ENCODE measurements at regions not wholly inside any gene's neighbourhood (a gene's known extent, or its start where the extent isn't known, plus 50 kb on each side); places are given as distances from the start of the nearest gene placed in this dataset.
A peak's percentile ranks its signal among the peaks of the same experiment; 100 is the strongest.

GRCh38 chr9:78577156-78577906 lies 280.4 kb downstream of the PSAT1 start:
- intact Hi-C loops (cut with DNase I; ENCODE audit: low total_unique reads): no loop called here
- DNase-seq: no peak
- Histone ChIP-seq H3K27me3 (no peaks in the 10 kb centered on the region), H3K27ac (no peak overlapping the region), H3K4me1 (no peaks in the 10 kb centered on the region), H3K36me3 (ENCODE audit: low read depth, missing control alignments) (no peaks in the 10 kb centered on the region), H3K9me3 (no peaks in the 10 kb centered on the region), H3K4me3 (no peak overlapping the region)
- WGBS, 2 donors: 86 to 89% methylated on average over 5 of the region's 5 CpGs
- no peak for TF ChIP-seq CTCF (IDR thresholded peaks at IDR 0.05)
- TF ChIP-seq POLR2A (IDR thresholded peaks at IDR 0.05): no peak

- no peaks in the 10 kb centered on the region for H3K27me3 ChIP-seq
- TF ChIP-seq CTCF (IDR thresholded peaks at IDR 0.05) (no peak), POLR2A (IDR thresholded peaks at IDR 0.05) (no peak)
- H3K4me3 ChIP-seq: no peak overlapping the region
- intact Hi-C loops (cut with DNase I; ENCODE audit: low total_unique reads): no loop called here
- no peaks in the 10 kb centered on the region for H3K9me3 ChIP-seq
- no peak overlapping the region for H3K27ac ChIP-seq
- peak; percentile 39 for DNase-seq
- 61 to 71% methylated on average over 5 of the region's 5 CpGs for WGBS, 2 donors
- H3K4me1 ChIP-seq: no peaks in the 10 kb centered on the region
- H3K36me3 ChIP-seq (ENCODE audit: low read depth, missing control alignments): no peaks in the 10 kb centered on the region
These were observed 281.1 kb downstream of the PSAT1 start for GRCh38 chr9:78578072-78578471.

GRCh38 chr9:78582821-78583220 lies 285.9 kb downstream of the PSAT1 start:
- TF ChIP-seq POLR2A (IDR thresholded peaks at IDR 0.05) (no peak), CTCF (IDR thresholded peaks at IDR 0.05) (no peak)
- 85 to 93% methylated on average over 5 of the region's 5 CpGs for WGBS, 2 donors
- no peak overlapping the region for H3K4me3 ChIP-seq

GRCh38 chr9:78584589-78584988 lies 287.7 kb downstream of the PSAT1 start:
- Histone ChIP-seq H3K4me3 (no peak overlapping the region), H3K4me1 (no peaks in the 10 kb centered on the region), H3K27ac (no peak overlapping the region), H3K27me3 (no peaks in the 10 kb centered on the region), H3K36me3 (ENCODE audit: low read depth, missing control alignments) (no peaks in the 10 kb centered on the region), H3K9me3 (no peaks in the 10 kb centered on the region)
- DNase-seq: no peak
- 86 to 89% methylated on average over 1 of the region's 1 CpG for WGBS, 2 donors
- TF ChIP-seq POLR2A (IDR thresholded peaks at IDR 0.05) (no peak), CTCF (IDR thresholded peaks at IDR 0.05) (no peak)
- intact Hi-C loops (cut with DNase I; ENCODE audit: low total_unique reads): no loop called here

More at GRCh38 chr9:78582821-78583220, 285.9 kb downstream of the PSAT1 start:
- Histone ChIP-seq H3K27ac (no peak overlapping the region), H3K27me3 (no peaks in the 10 kb centered on the region), H3K36me3 (ENCODE audit: low read depth, missing control alignments) (no peaks in the 10 kb centered on the region), H3K4me1 (no peaks in the 10 kb centered on the region), H3K9me3 (no peaks in the 10 kb centered on the region)
- no peak for DNase-seq
- intact Hi-C loops (cut with DNase I; ENCODE audit: low total_unique reads): no loop called here

- H3K4me3 ChIP-seq: no peak overlapping the region
- DNase-seq: no peak
- 83 to 89% methylated on average over 1 of the region's 1 CpG for WGBS, 2 donors
- no peaks in the 10 kb centered on the region for H3K9me3 ChIP-seq
- intact Hi-C loops (cut with DNase I; ENCODE audit: low total_unique reads): no loop called here
- H3K27me3 ChIP-seq: no peaks in the 10 kb centered on the region
- no peak overlapping the region for H3K27ac ChIP-seq
- no peaks in the 10 kb centered on the region for H3K4me1 ChIP-seq
- TF ChIP-seq CTCF (IDR thresholded peaks at IDR 0.05): no peak
- no peak for TF ChIP-seq POLR2A (IDR thresholded peaks at IDR 0.05)
- H3K36me3 ChIP-seq (ENCODE audit: low read depth, missing control alignments): no peaks in the 10 kb centered on the region
These were observed 289.0 kb downstream of the PSAT1 start for GRCh38 chr9:78585909-78586308.

Data from testis (tissue), 2 donors.